H9 (cell line): ENCODE measurements at regions not wholly inside any gene's neighbourhood (a gene's known extent, or its start where the extent isn't known, plus 50 kb on each side); places are given as distances from the start of the nearest gene placed in this dataset.

Experiments used
- DNase-seq: peaks from one replicate; pipeline ENCODE4 v3.0.0-alpha.2; 2017
- H2AFZ ChIP-seq: one replicate; pipeline ENCODE4 v1.6.1; 2013; ENCODE audit warnings: mild to moderate bottlenecking, low read length, control low read depth, moderate library complexity
- H2AK5ac ChIP-seq: 2 replicates; pipeline ENCODE4 v1.6.1; 2013; ENCODE audit warnings: low read length, control low read depth, mixed read lengths; ENCODE audit not compliant: insufficient read length
- H2BK120ac ChIP-seq: one replicate; pipeline ENCODE4 v1.6.1; 2013; ENCODE audit warnings: low read depth, mild to moderate bottlenecking, low read length, control low read depth, inconsistent platforms; ENCODE audit not compliant: poor library complexity, severe bottlenecking
- H2BK12ac ChIP-seq: 2 replicates; pipeline ENCODE4 v1.6.1; 2013; ENCODE audit warnings: low read length, control low read depth, mixed read lengths, low read depth; ENCODE audit not compliant: insufficient read length
- H2BK15ac ChIP-seq: 2 replicates; pipeline ENCODE4 v1.6.1; 2013; ENCODE audit warnings: low read depth, low read length, control low read depth
- H2BK20ac ChIP-seq: one replicate; pipeline ENCODE4 v1.6.1; 2013; ENCODE audit warnings: low read depth, mild to moderate bottlenecking, low read length, control low read depth, inconsistent platforms; ENCODE audit not compliant: poor library complexity, severe bottlenecking
- H2BK5ac ChIP-seq: 2 replicates; pipeline ENCODE4 v1.6.1; 2013; ENCODE audit warnings: low read length, control low read depth, mixed read lengths; ENCODE audit not compliant: insufficient read length
- H3K14ac ChIP-seq: 2 replicates; pipeline ENCODE4 v1.6.1; 2013; ENCODE audit warnings: low read length, control low read depth; ENCODE audit not compliant: insufficient read depth
- H3K18ac ChIP-seq: 2 replicates; pipeline ENCODE4 v1.6.1; 2013; ENCODE audit warnings: low read depth, mild to moderate bottlenecking, mixed read lengths, low read length, control low read depth; ENCODE audit not compliant: insufficient read length
- H3K23ac ChIP-seq: 2 replicates; pipeline ENCODE4 v1.6.1; 2013; ENCODE audit warnings: low read length, control low read depth, mixed read lengths, low read depth; ENCODE audit not compliant: insufficient read length
- H3K23me2 ChIP-seq: 2 replicates; pipeline ENCODE4 v1.6.1; 2013; ENCODE audit warnings: low read depth, mild to moderate bottlenecking, mixed read lengths, low read length, control low read depth; ENCODE audit not compliant: insufficient read length, poor library complexity, severe bottlenecking
- H3K27ac ChIP-seq: 2 replicates; pipeline ENCODE4 v1.5.1; 2013; ENCODE audit warnings: low read length, control low read depth, mixed read lengths, low read depth; ENCODE audit not compliant: insufficient read length
- H3K27me3 ChIP-seq: 2 replicates; pipeline ENCODE4 v1.6.1; 2013; ENCODE audit warnings: low read length, control low read depth, inconsistent platforms; ENCODE audit not compliant: insufficient read depth
- H3K4ac ChIP-seq: 2 replicates; pipeline ENCODE4 v1.6.1; 2013; ENCODE audit warnings: low read depth, mild to moderate bottlenecking, control low read depth, inconsistent platforms, low read length, moderate library complexity
- H3K4me1 ChIP-seq: 2 replicates; pipeline ENCODE4 v1.6.1; 2013; ENCODE audit warnings: low read length, control low read depth, inconsistent platforms; ENCODE audit not compliant: insufficient read depth
- H3K4me2 ChIP-seq: 2 replicates; pipeline ENCODE4 v1.6.1; 2013; ENCODE audit warnings: low read length, control low read depth, mixed read lengths; ENCODE audit not compliant: insufficient read length, insufficient read depth
- H3K56ac ChIP-seq: 2 replicates; pipeline ENCODE4 v1.6.1; 2013; ENCODE audit warnings: low read depth, mild to moderate bottlenecking, mixed read lengths, low read length, control low read depth; ENCODE audit not compliant: insufficient read length
- H3K79me1 ChIP-seq: 2 replicates; pipeline ENCODE4 v1.6.1; 2013; ENCODE audit warnings: low read depth, mild to moderate bottlenecking, moderate library complexity, low read length, control low read depth, inconsistent platforms; ENCODE audit not compliant: insufficient read depth, poor library complexity, severe bottlenecking
- H3K79me2 ChIP-seq: 2 replicates; pipeline ENCODE4 v1.6.1; 2013; ENCODE audit warnings: low read length, control low read depth, inconsistent platforms; ENCODE audit not compliant: insufficient read depth
- H3K9ac ChIP-seq: 2 replicates; pipeline ENCODE4 v1.6.1; 2013; ENCODE audit warnings: low read length, control low read depth, mixed read lengths; ENCODE audit not compliant: insufficient read length; ENCODE audit errors: extremely low read depth
- H3K9me3 ChIP-seq: one replicate; pipeline ENCODE4 v1.6.1; 2013; ENCODE audit warnings: low read depth, low read length, inconsistent platforms; ENCODE audit not compliant: control insufficient read depth
- H3T11ph ChIP-seq: one replicate; pipeline ENCODE4 v1.6.1; 2013; ENCODE audit warnings: mild to moderate bottlenecking, low read length, control low read depth, inconsistent platforms
- H4K20me1 ChIP-seq: one replicate; pipeline ENCODE4 v1.6.1; 2013; ENCODE audit not compliant: control insufficient read depth, insufficient read length, insufficient read depth
- H4K5ac ChIP-seq: 2 replicates; pipeline ENCODE4 v1.6.1; 2013; ENCODE audit warnings: low read depth, mild to moderate bottlenecking, mixed read lengths, low read length, control low read depth; ENCODE audit not compliant: insufficient read length
- H4K8ac ChIP-seq: replicated peaks from 2 replicates; pipeline ENCODE4 v1.6.1; 2013; ENCODE audit warnings: low read length, control low read depth, mixed read lengths, low read depth; ENCODE audit not compliant: insufficient read length
- H4K91ac ChIP-seq: 2 replicates; pipeline ENCODE4 v1.6.1; 2013; ENCODE audit warnings: low read depth, mild to moderate bottlenecking, moderate library complexity, mixed read lengths, low read length, control low read depth; ENCODE audit not compliant: insufficient read length
- H3K27ac Mint-ChIP-seq, 3 experiments: 2 replicates in 2 of 3; 3 replicates in 1 of 3; pipeline ENCODE4 v1.8.0; 2020 to 2021; ENCODE audit warnings: mixed read lengths in 3 of 3, mild to moderate bottlenecking in 1 of 3, moderate library complexity in 1 of 3
- H3K27me3 Mint-ChIP-seq: 2 replicates; pipeline ENCODE4 v1.8.0; 2021; ENCODE audit warnings: low read depth, mild to moderate bottlenecking, moderate library complexity, mixed read lengths
- H3K36me3 Mint-ChIP-seq, 3 experiments: 2 replicates in 2 of 3; 3 replicates in 1 of 3; pipeline ENCODE4 v1.8.0; 2020 to 2021; ENCODE audit warnings: low read depth in 3 of 3, mixed read lengths in 3 of 3; ENCODE audit not compliant: insufficient read depth in 1 of 3
- H3K4me1 Mint-ChIP-seq, 2 experiments: 2 replicates each; pipeline ENCODE4 v1.8.0; 2020; ENCODE audit warnings: mixed read lengths in 2 of 2
- H3K4me3 Mint-ChIP-seq, 2 experiments: 2 replicates in 1 of 2; 3 replicates in 1 of 2; pipeline ENCODE4 v1.8.0; 2020 to 2021; ENCODE audit warnings: mild to moderate bottlenecking in 2 of 2, mixed read lengths in 2 of 2, moderate library complexity in 1 of 2
- H3K9me3 Mint-ChIP-seq, 2 experiments: 2 replicates in 1 of 2; 3 replicates in 1 of 2; pipeline ENCODE4 v1.8.0; 2020; ENCODE audit warnings: mild to moderate bottlenecking in 2 of 2, mixed read lengths in 2 of 2, moderate library complexity in 1 of 2
- CTCF ChIP-seq: fragments of 200-600 bp; sonication (generic); conservative IDR thresholded peaks from 3 replicates; pipeline ENCODE4 v1.8.0; 2021; ENCODE audit warnings: antibody characterized with exemption, mild to moderate bottlenecking
- WGBS: extraction: QIAGEN DNeasy Blood & Tissue Kit; methylation state at CpG from one replicate; pipeline ENCODE4 v1.1.7; 2013; ENCODE audit warnings: missing lambda C conversion rate, low lambda C conversion rate, mixed read lengths; ENCODE audit not compliant: insufficient read length; ENCODE audit errors: extremely low coverage; 5-methylcytosine and 5-hydroxymethylcytosine counted together

GRCh38 chr4:111946800-111947199 is 198.5 kb upstream of the FAM241A start:
- H3K4me1 Mint-ChIP-seq = peaks cover 7% of the 10 kb centered on the region in 2 experiments
- no peak overlapping the region for H3K4me3 Mint-ChIP-seq
- H3K27me3 Mint-ChIP-seq = no peaks in the 10 kb centered on the region
- peaks cover 3 to 17% of the 10 kb centered on the region in 2 experiments; a peak in 4 of 5 replicates for H3K9me3 Mint-ChIP-seq
- H3K4me2 ChIP-seq = no peak overlapping the region
- no peak overlapping the region for H2BK5ac ChIP-seq
- H3K14ac ChIP-seq = no peak overlapping the region
- H2BK12ac ChIP-seq = no peak overlapping the region
- H3T11ph ChIP-seq = no peak overlapping the region
- no peaks in the 10 kb centered on the region for H3K79me1 ChIP-seq
- H3K27me3 ChIP-seq = no peaks in the 10 kb centered on the region
- H3K4me1 ChIP-seq = no peaks in the 10 kb centered on the region
- no peak overlapping the region for H3K18ac ChIP-seq
- no peak overlapping the region for H2BK20ac ChIP-seq
- no peak overlapping the region for H3K4ac ChIP-seq
- H4K20me1 ChIP-seq = no peaks in the 10 kb centered on the region
- H4K8ac ChIP-seq = no peak overlapping the region
- no peak for TF ChIP-seq CTCF
- 0 out of 7 replicates have a peak overlapping the region, but pooled peaks of 1 of the 3 experiments have one; percentile 55 for H3K27ac Mint-ChIP-seq
- no peak overlapping the region for H2BK15ac ChIP-seq
- H3K23me2 ChIP-seq = no peaks in the 10 kb centered on the region
- no peak overlapping the region for H3K56ac ChIP-seq
- H3K23ac ChIP-seq = no peak overlapping the region
- H3K9ac ChIP-seq = no peak overlapping the region
- peaks cover 0 to 7% (median 5%) of the 10 kb centered on the region in 3 experiments; a peak in 4 of 7 replicates for H3K36me3 Mint-ChIP-seq
- H2BK120ac ChIP-seq = no peak overlapping the region
- H3K27ac ChIP-seq = no peak overlapping the region
- H4K5ac ChIP-seq = no peak overlapping the region
- H2AK5ac ChIP-seq = no peak overlapping the region
- H4K91ac ChIP-seq = no peak overlapping the region
- no peak for DNase-seq
- H2AFZ ChIP-seq = no peak overlapping the region
- no peaks in the 10 kb centered on the region for H3K9me3 ChIP-seq
- H3K79me2 ChIP-seq = no peaks in the 10 kb centered on the region
- WGBS = no CpG with 5 or more reads among the region's 2 CpGs
